DND-41 (cell line): ENCODE measurements at regions not wholly inside any gene's neighbourhood (a gene's known extent, or its start where the extent isn't known, plus 50 kb on each side); places are given as distances from the start of the nearest gene placed in this dataset.

Experiments
- ATAC-seq: fragments of 200-7000 bp; cut with Tn5 transposase; 3 replicates; pipeline ENCODE4 v1.9.1; 2021; ENCODE audit warnings: low read depth; ENCODE audit not compliant: insufficient read depth
- DNase-seq: peaks from one replicate; pipeline ENCODE4 v3.0.0-alpha.2; 2020
- H2AFZ ChIP-seq: 2 replicates; pipeline ENCODE4 v1.6.0; 2012; ENCODE audit warnings: low read depth, low read length
- H3K27ac ChIP-seq: 2 replicates; pipeline ENCODE4 v1.5.1; 2012; ENCODE audit warnings: low read length, inconsistent platforms
- H3K27me3 ChIP-seq: fragments of 200-600 bp; sonication (generic); 2 replicates; pipeline ENCODE4 v1.6.0; 2012; ENCODE audit warnings: low read length, mild to moderate bottlenecking, inconsistent platforms; ENCODE audit not compliant: insufficient read depth, poor library complexity
- H3K36me3 ChIP-seq: 2 replicates; pipeline ENCODE4 v1.5.1; 2012; ENCODE audit warnings: low read length, inconsistent platforms; ENCODE audit not compliant: insufficient read depth
- H3K4me1 ChIP-seq: 2 replicates; pipeline ENCODE4 v1.5.1; 2012; ENCODE audit warnings: mild to moderate bottlenecking, low read length; ENCODE audit not compliant: insufficient read depth
- H3K4me2 ChIP-seq: 2 replicates; pipeline ENCODE4 v1.6.0; 2012; ENCODE audit warnings: mild to moderate bottlenecking, moderate library complexity, low read length, inconsistent platforms; ENCODE audit not compliant: insufficient read depth
- H3K4me3 ChIP-seq, 2 experiments: fragments of 200-600 bp in 1 of 2; shearing (Covaris generic) in 1 of 2; 2 replicates each; pipeline ENCODE4 v1.5.1; 2012 to 2016; ENCODE audit warnings: inconsistent platforms in 2 of 2, low read length in 2 of 2, mild to moderate bottlenecking in 2 of 2, low read depth in 1 of 2, moderate library complexity in 1 of 2
- H3K79me2 ChIP-seq: 2 replicates; pipeline ENCODE4 v1.6.0; 2012; ENCODE audit warnings: low read length, inconsistent platforms; ENCODE audit not compliant: insufficient read depth
- H3K9ac ChIP-seq: 2 replicates; pipeline ENCODE4 v1.6.0; 2012; ENCODE audit warnings: low read depth, mild to moderate bottlenecking, inconsistent platforms, low read length, moderate library complexity
- H3K9me3 ChIP-seq: 2 replicates; pipeline ENCODE4 v1.5.1; 2012; ENCODE audit warnings: low read length, moderate library complexity, mild to moderate bottlenecking, inconsistent platforms; ENCODE audit not compliant: insufficient read depth, severe bottlenecking
- H4K20me1 ChIP-seq: 2 replicates; pipeline ENCODE4 v1.6.0; 2012; ENCODE audit warnings: low read length; ENCODE audit not compliant: insufficient read depth
- CTCF ChIP-seq: IDR thresholded peaks from 2 replicates; pipeline ENCODE4 v1.5.1; 2012; ENCODE audit warnings: borderline replicate concordance, low read length, moderate library complexity, mild to moderate bottlenecking; ENCODE audit not compliant: poor library complexity, severe bottlenecking; ENCODE audit errors: extremely low read depth
- EZH2 ChIP-seq: IDR thresholded peaks from 3 replicates; pipeline ENCODE4 v1.6.1; 2012; ENCODE audit warnings: borderline replicate concordance, low read depth, mild to moderate bottlenecking, moderate library complexity, low read length, inconsistent platforms; ENCODE audit not compliant: severe bottlenecking

DNA sequence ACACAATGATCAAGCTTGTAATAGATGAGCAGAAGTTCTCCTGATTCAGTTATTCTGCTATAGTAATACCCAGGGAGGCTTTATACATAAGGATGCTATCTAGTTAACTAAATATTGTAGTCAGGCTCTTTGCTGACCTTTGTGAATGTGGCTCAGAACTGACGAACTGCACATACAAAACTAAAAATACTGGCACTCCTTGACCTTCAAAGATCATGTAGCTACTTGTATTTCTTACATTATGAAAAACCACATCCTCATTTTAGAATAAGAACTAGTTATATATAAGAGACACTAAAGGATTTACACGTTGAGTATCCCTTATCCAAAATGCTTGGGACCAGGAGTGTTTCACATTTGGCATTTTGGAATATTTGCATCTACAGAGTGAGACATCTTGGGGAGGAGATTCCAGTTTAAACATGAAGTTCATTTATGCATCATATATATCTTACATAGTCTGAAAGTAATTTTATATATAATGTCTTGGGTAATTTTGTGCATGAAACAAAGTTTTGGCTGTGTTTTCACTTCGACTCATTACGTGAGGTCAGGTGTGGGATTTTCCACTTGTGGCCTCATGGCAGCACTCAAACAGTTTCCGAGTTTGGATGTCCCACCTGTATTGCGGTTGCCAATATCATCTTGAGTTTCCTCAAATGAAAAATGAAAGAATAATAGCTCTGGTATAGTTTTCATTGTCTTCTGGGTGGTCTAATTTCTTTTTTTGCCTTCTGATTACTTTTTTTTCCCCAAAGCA is 58.4 kb upstream of the FBXL7 start:
- no peak overlapping the region for H3K27ac ChIP-seq
- no peak for DNase-seq
- no peak overlapping the region for H3K4me2 ChIP-seq

GRCh38 chr5:15440434-15440833 is 59.5 kb upstream of the FBXL7 start:
- Histone ChIP-seq H2AFZ (no peak overlapping the region), H3K79me2 (no peaks in the 10 kb centered on the region), H3K27me3 (peaks cover 6% of the 10 kb centered on the region), H3K4me2 (no peak overlapping the region), H3K4me3 (no peak overlapping the region), H3K9me3 (no peaks in the 10 kb centered on the region), H3K36me3 (no peaks in the 10 kb centered on the region), H3K4me1 (no peaks in the 10 kb centered on the region), H4K20me1 (no peaks in the 10 kb centered on the region), H3K9ac (no peak overlapping the region), H3K27ac (no peak overlapping the region)
- DNase-seq (no peak), ATAC-seq (no peak)
- TF ChIP-seq CTCF (no peak), EZH2 (no peak)

More for the DNA sequence above, 58.4 kb upstream of the FBXL7 start:
- no peak overlapping the region for H2AFZ ChIP-seq
- H3K36me3 ChIP-seq = no peaks in the 10 kb centered on the region
- H3K27me3 ChIP-seq = peaks cover 3% of the 10 kb centered on the region
- no peak overlapping the region for H3K9ac ChIP-seq
- no peak overlapping the region for H3K4me3 ChIP-seq
- H4K20me1 ChIP-seq = no peaks in the 10 kb centered on the region
- no peaks in the 10 kb centered on the region for H3K4me1 ChIP-seq
- no peak for ATAC-seq
- H3K79me2 ChIP-seq = no peaks in the 10 kb centered on the region
- TF ChIP-seq CTCF (no peak), EZH2 (no peak)
- H3K9me3 ChIP-seq = no peaks in the 10 kb centered on the region

DNA sequence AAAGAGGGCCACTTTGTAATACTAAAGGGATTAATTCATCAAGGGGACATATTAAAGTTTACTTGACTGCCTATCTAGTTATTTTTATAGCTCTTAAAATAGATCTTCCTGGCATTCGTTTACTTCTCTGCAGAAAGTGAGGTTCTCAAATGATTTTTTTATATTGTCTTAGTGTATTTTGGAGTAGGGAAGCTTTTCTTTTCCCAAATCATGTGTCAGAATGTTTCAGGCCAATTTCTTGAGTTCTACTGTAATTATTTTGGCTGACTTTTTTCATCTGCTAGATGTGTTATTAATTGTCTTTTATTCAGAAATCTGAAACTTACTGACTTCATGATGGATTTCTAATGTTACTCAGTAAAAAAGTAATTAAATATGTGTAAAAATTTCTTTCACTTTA is 60.2 kb upstream of the FBXL7 start:
- no peaks in the 10 kb centered on the region for H3K4me1 ChIP-seq
- no peak overlapping the region for H3K4me2 ChIP-seq
- H3K36me3 ChIP-seq = no peaks in the 10 kb centered on the region
- H3K9me3 ChIP-seq = no peaks in the 10 kb centered on the region
- H3K79me2 ChIP-seq = no peaks in the 10 kb centered on the region
- no peak overlapping the region for H3K27ac ChIP-seq
- peaks cover 7% of the 10 kb centered on the region for H3K27me3 ChIP-seq
- no peak for TF ChIP-seq EZH2
- TF ChIP-seq CTCF = no peak
- ATAC-seq = no peak
- no peak overlapping the region for H2AFZ ChIP-seq
- no peak overlapping the region for H3K9ac ChIP-seq
- H4K20me1 ChIP-seq = no peaks in the 10 kb centered on the region
- DNase-seq = no peak
- H3K4me3 ChIP-seq = no peak overlapping the region
